Kidney capillary endothelial cell (primary cell): ENCODE measurements at regions not wholly inside any gene's neighbourhood (a gene's known extent, or its start where the extent isn't known, plus 50 kb on each side); places are given as distances from the start of the nearest gene placed in this dataset.
"Not testable (repeated sequence)": the region's sequence is repeated elsewhere in the genome, so short reads cannot be mapped to it uniquely, and the experiment has no call there.

Experiments used
- DNase-seq: peaks from one replicate; pipeline ENCODE4 v3.0.0-alpha.2; 2018; ENCODE audit warnings: low spot score

DNA sequence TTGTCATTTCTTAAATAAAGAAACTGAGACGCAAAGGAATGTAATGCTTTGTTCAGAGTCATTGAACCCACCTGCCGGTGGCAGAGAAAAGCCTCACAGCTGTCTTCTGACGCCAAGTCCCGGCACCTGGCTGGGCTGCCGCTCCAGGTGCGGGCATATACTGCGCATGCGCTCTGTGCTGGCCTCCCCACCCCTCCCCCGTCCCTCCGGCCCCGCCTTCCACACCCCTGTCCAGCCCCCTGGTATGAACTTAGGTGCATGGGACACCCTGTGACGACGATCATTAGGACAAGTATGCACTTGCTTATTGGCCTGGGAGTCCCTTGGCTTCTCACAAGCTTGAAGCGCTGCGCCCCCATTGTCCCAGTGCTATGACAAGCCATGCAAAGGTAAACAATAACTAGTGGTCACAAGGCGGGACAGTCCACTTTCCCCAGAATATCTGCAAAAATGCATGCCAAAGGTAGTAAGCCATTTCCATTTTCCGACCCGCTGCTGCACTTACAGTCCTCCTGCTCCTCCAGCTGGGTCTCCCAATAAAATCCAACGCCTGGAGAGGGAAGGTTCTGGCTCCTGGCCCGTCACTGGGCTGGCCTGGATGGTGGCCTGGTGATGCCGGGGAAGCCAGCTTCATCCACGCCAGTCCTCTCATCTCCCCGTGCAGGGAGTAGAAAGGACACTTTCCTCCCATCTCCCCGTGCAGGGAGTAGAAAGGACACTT is 100.4 kb downstream of the PSMG1 start:
- DNase-seq: no peak

DNA sequence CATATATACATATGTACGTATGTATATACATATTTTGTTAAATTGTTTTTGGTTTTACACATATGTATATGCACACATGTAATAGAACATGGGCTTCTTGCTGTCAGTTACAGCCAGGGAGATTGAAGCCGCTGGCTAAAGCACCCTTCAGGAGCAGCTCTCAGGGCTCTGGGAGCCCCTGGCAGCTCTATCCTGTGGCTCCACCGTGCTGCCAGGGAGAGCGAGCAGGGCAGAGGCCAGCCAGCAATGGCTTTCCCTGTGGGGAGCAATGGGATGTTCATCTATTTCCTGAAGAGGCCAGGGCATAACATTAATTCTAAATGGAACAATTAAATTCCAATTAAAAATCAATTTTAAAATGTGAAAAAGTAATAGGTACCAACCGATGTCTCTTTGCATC is 102.9 kb downstream of the PSMG1 start:
- DNase-seq: no peak

DNA sequence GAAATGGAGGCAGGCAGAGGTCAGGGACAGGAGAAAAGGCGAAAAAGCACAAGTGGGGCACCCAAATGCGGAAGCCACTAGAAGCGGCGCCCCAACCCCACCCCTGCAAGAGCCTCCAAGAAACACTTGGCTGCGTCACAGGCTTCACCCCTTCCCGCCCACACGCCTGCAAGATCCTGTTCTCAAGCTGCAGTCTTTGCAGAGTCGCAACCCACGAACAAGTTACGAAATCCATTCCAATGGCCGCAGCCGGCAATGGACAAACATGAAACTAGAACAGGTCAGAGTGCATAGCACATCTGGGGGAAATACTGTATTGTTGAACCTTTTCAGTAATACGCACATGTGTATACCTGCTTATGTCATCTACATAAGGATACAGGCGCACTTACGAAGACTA is 103.6 kb downstream of the PSMG1 start:
- DNase-seq: no peak

DNA sequence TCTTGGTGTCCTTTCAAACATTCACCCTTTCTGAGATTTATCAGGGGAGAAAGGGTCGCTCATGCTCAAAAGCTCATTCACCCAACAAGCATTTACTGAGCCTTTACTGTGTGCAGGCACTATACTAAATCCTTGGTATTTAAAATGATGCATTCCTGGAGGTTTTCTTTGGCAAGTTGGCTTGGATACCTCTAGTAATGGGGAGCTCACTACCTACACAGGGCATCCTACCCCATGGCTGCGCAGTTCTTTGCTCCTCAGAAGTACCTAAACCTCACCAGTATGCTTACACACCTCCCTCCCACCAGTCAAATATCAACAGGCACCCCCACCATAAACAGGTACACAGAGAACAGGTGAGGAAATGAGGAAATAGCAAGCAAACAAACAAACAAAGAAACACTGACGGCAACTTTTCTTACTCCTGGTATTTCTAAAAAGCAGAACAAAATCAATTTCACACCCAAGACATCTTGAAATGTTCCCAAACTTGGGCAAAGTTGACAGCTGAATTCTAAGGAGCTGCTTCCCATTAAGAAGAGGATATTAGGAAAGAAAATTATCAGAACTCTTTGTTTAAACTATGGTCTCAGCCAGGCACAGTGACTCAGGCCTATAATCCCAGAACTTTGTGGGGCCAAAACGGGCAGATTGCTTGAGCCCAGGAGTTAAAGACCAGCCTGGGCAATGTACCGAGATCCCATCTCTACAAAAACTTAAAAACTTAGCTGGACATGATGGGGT is 104.8 kb downstream of the PSMG1 start:
- no peak for DNase-seq

DNA sequence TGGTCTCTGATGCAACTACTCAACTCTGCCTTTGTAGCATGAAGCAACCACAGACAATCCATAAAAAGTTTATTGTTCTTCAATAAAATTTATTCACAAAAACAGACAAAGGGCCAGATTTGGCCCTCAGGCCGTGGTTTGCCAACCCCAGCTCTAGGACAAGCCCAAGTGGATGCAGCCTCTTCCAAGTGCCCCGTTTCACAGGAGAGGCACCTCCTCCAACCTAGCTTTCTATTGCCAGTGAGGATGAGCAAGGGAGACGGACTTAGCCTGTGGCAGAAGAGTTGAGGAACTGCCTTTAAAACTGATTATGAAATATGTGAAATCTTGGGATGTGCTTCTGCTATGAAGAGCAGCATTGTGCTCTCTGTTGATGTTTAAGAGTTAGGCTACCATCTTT is 105.4 kb downstream of the PSMG1 start:
- no peak for DNase-seq

DNA sequence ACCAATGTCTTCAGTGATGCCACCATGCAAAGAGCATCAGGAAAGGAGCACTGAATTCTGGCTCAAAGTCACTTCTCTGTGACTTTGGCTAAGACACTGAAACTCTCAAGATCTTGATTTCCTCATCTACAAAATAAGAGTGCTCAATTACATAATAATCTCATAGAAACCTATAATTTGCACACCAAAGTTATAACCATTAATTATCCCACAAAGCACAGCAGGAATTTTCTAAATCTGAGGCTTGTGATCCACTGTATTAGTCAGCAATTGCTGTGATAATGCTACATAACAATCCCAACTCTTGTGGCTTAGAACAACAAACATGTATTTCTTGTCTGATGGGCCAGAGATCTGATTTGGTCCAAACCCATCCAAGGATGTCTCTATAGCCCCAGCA is 108.7 kb downstream of the PSMG1 start:
- no peak for DNase-seq

DNA sequence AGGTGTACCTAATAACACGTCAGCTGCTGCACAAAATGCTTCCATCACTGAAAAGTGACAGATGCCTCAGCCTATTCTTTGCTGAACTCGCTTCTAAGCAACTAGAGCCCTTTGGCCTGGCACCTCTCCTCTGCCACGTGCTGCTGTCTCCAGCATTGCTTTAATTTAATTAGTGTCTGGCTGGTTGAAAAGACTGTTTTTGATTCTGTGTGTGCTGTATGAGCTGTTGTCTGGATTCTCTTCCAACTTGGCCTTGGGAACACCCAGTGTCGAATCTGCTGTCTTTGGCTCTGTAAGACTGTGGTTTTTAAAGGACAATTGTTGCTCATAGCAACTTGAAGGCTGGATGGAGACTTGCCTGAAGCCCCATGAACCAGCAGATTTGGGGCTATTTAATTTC is 109.5 kb downstream of the PSMG1 start:
- DNase-seq: no peak

DNA sequence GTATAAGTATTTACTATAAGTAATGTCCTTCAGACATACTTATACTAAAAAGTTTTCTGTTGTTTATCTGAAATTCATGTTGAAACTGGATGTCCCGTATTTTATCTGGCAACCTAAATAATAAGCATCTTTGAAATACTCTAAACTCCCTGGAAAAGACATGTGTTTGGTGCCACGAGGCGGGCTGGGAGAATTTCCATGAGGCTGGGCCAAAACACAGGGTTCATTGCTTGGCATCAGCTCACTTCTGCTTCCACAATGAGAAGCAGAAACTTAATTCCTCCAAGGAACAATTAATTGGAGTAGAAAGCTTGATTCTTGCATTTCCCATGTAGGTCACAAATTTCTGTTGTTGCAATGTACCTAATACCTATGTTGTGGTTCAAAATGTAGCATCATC is 110.2 kb downstream of the PSMG1 start:
- DNase-seq: no peak

DNA sequence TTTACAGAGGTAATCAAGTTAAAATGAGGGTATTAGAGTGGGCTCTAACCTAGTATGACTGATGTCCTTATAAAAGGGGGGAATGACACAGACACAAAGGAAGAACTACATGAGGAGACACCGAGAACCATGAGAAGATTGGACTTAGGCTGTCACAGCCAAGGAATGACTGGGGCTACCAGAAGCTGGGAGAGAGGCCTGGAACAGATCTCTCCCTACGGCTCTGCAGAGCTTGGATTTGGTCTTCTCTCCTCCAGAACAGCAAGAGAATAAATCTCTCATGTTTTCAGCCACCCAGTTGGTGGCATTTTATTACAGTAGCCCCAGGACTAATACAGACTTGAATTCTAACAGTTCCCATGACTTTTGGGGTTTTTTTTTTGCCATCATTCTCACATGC is 110.8 kb downstream of the PSMG1 start:
- DNase-seq: no peak

DNA sequence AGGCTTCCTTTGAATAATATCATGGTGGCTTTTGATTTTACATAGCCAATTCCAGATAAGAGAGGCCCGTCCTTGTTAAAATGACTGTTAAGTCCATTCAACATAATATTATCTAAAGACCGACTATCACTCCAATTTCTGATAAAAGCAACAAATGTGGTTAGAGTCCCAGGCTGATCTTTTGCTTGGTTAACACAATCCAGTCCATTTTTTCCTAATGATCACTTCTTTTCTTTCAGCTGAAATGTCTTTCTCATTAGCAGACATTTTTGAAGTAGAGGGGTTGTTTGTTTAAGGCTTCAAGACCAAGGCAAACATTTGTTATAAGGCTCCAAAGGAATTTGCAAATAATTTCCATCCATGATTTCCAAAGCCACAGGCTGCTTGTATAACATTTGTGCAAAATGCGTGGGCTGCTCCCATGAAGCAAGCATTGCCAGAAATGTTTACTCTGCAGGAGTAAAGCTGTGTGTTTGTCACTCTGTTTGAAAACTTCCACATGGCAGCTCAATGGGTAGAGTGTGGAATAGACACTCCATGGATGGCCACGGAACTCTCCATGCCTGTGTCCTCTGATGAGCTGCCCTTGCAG is 111.5 kb downstream of the PSMG1 start:
- no peak for DNase-seq

DNA sequence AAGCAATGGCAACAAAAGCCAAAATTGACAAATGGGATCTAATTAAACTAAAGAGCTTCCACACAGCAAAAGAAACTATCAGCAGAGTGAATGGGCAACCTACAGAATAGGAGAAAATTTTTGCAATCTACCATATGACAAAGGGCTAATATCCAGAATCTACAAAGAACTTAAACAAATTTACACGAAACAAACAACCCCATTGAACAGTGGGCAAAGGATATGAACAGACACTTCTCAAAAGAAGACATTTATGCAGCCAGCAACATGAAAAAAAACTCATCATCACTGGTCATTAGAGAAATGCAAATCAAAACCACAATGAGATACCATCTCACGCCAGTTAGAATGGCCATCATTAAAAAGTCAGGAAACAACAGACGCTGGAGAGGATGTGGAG is 113.4 kb downstream of the PSMG1 start:
- not testable (repeated sequence) for DNase-seq

DNA sequence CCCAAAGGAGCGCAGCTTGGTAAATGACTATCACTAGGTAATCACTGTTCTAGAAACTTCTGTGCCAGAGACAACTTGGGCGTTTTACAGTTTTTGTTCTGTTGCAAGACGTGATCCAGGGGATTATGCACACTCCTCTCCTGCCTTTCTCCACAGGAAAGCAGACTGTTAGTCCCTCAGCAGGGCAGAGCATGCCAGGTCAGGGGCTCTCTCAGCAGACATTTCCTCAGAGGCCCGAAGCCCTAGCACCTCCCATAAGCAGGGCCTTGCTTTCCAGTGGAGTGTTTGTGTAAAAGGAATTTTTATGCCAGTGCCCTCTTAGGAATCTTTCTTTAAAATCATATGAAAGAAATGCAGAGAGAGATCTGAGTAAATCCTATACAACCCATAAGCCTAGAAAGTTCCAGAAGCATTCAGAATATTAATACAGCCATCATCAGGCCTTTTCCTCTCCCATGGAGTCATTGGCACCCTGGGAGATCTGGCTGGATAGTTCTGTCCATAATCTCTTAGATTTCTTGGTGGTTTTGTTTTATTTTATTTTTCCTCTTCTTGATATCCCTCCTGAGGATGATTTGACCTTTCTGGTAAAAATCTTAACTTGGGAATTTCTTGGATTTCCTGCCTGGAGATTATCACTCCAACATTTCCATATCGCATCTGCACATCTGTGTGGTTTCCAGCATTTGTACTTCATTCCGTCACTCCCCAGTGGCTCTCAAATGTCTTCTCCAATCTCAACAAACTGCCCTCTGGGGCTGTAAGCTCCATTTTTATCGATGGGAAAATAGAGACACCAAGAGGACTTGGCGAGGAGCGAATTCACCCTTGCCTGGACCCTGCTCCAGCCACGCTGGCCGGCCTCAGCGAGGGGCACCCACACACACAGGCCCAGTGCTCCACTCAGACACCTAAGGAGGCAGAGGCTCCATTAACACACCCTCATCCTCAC is 116.1 kb downstream of the PSMG1 start:
- DNase-seq: no peak

DNA sequence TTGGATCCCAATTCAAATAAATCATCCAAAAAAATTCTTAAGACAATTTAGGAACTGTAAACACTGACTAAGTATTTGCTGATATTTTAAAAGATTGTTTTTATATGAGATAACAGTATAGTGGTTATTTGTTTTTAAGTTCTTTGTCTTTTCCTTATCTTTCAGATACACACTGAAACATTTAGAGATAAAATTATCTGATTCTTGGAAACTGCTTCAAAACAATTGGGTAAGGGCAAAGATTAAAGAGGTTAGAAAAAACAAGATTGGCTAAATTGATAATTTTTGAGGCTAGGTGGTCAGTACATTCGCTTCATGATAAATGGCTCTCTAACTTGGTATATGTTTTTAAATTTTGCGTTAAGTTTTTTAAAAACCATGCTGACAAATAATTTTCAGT is 117.3 kb downstream of the PSMG1 start:
- DNase-seq: no peak

DNA sequence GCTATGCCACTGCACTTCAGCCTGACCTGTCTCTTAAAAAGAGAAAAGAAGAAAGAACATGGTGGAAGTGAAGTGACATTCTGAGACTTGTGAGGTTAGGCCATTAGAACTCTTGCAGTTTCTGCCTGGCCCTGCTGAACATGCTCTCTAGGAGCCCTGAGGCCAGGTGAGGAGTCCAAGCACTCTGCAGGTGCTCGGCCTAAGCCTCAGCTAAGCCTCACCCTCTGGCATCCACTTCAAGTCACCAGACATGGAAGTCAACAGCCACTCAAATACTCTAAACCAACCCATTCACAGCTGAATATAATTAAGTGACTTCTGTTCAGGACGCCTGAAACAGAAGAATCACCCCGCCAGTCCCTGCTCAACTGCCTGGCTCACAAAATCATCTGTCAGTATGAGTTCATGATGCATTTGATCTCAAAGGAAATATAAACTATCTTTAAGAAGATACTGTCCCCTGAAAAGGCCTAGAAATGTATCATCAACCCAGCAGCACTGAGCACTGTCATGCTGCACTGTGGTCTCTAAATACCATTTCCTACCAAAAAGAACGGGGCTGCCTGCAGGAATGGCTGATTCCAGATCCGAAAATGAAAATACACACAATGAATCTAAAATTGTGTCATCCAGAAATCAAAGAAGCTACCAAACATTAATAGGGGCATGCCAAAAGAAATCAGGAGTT is 118.8 kb downstream of the PSMG1 start:
- no peak for DNase-seq

DNA sequence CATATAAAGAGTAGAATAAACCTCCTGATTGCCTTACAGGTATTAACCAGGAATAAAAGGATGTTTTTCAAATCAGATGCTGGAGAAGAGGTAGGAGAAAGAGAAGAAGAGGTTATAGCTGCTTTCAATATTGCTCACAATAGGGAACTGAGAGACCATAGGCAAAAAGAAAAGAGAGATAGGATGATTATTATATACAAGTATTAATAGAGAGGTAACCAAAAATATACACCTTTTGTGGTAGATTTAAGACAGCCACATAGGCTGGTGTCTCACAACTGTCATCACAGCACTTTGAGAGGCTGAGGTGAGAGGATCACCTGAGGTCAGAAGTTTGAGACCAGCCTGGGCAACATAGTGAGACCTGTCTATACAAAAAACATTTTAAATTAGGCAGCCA is 119.7 kb downstream of the PSMG1 start:
- no peak for DNase-seq

DNA sequence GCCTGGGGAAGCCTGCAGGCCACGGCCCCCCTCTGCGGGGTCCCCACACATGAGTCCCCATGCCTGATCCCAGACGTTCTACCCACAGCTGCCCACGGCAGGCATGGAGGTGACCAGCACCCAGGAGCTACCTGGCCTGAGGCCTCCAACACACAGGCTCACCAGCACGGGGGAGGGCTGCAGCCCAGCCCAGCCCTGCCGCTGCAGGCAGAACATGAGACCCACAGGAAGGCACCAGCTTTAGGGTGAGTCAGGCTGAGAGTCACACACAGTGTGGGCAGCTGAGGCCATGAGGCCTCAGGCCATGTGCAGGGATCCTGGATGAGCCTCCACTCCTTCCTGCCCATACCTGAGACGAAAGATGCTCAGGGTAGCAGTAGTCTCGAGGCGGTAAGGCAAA is 121.1 kb downstream of the PSMG1 start:
- no peak for DNase-seq

DNA sequence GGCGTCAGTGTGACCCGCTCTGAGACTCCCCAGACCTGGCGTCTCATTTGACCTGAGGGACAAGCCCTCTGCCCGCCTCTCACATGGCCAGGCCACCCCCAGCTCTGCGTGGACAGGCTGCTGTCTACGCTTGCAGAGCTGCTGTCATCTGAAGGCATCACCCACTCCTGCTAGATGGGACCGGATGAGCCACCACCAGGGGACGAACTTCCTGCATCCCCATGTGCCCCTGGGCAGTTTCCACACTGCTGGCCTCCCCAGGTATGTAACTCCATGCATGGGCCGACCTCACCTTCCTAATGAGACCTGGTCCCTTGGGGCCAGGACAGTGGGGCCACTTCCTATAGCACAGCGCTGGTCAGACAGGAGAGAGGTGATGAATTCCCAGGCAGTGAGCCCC is 121.5 kb downstream of the PSMG1 start:
- no peak for DNase-seq

DNA sequence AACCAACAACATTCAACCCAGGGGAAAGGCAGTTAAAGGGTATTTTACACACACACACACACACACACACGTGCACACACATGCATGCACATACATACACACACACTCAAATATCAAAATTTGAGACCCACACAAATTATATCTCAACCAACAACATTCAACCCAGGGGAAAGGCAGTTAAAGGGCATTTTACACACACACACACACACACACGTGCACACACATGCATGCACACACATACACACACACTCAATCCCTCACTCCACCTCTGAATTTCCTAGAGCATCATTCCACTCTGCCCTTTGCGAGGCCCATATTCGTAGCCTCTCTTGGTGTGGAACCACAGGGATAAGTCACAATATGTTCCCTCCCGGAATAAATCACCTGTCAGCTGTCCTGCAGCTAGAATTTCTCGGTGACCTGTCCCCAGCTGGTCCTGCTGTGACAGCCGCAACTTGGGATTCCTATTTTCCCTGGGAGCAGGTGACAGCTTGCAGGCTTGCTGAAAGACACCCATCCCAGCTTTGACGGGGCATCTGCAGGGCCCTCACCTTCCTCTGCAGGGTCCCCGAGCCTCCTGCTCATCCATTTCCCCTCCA is 122.7 kb downstream of the PSMG1 start:
- no peak for DNase-seq

DNA sequence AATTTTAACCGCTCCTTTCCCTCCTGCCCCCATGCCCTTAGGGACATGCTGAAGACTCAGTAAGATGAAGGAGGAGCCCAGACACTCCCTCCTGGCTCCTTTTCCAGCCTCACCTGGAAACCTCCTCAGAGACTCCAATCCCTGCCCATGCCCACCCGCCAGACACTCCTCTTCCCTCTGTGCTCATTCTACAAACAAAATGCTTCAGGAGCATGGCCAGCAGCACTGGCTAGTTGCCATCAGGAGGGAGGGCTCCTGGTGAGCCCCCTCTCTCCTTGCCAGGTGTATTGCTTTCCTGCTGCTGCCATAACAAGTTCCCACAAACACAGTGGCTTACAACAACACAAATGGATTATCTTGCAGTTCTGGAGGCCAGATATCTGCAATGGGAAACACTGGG is 126.1 kb downstream of the PSMG1 start:
- no peak for DNase-seq

DNA sequence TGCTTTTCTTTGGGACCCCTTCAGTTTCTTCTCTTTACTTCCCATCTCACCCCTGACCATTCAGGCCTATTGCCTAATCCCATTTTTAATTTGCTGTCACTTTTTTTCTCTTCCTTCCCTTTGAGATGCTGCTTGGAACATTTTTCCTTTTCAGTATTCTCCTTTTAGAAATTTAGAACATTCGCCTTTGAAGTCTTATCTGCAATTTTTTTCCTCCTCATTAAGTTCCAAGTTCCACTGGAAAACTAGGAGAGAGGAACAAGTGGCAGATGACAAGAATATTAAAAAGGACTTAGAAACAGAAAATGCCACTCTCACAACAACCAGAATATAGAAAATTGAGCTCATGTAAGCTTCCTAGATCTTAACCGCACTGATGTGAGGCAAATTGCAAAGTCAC is 126.6 kb downstream of the PSMG1 start:
- DNase-seq: no peak

DNA sequence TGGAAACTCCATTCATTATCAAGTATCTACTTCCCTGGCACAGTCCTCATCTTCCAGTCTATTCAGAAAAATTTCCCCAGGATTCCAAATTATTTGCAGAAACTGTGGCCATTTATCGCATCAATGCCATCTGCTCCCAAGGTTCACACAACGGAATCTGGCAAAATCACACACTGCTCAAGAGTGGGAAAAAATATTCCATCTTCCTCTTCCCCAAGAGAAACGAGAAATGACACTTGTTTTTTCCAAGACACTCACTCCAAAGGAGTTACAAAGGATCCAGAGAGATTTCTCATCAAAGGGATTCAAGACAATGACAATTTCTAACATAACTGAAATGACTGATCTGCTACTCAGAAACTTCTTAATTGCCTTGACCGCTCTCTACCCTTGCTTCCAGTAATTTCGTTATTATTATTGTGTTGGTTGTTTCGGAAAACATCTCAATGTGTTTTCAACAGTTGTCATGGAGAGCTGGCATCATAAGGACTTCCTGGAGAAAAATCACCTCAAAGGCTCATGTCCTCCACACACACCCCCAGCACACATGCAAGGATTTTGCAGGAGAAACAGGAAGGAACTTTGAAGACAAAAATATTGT is 128.0 kb downstream of the PSMG1 start:
- no peak for DNase-seq
